AG10803 (cell line): ENCODE measurements at regions not wholly inside any gene's neighbourhood (a gene's known extent, or its start where the extent isn't known, plus 50 kb on each side); places are given as distances from the start of the nearest gene placed in this dataset.

Source experiments
- DNase-seq: peaks from one replicate; pipeline ENCODE4 v3.0.0; 2010; ENCODE audit warnings: low read depth
- H3K4me3 ChIP-seq: 2 replicates; pipeline ENCODE4 v1.5.1; 2011; ENCODE audit warnings: mild to moderate bottlenecking, low read length, control low read depth
- TF ChIP-seq, protein P1 (sequence below): conservative IDR thresholded peaks from 2 replicates; pipeline ENCODE4 v1.5.1; 2011; ENCODE audit warnings: mild to moderate bottlenecking, low read length, control low read depth, inconsistent platforms

DNA sequence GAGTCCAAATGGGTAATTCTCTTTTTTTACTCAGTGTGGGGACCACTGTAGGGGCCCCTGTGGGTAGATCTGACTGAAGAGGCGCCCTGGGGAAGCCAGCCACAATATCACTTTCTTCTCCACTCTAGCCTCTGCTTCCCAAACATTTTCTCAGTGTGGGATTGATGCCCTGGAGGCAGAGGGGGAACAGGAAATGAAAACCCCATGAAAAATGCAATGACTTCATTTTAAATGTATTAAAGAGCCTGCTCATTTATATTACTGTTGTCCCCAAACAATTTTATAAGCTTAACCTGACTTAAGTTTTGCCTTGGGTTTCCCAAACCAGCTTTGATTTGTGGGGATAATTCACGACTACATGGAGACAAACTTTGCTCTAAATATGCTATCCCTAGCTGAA lies 181.9 kb downstream of the C1orf94 start:
- H3K4me3 ChIP-seq: no peak overlapping the region
- DNase-seq: no peak
- TF ChIP-seq, protein P1, sequence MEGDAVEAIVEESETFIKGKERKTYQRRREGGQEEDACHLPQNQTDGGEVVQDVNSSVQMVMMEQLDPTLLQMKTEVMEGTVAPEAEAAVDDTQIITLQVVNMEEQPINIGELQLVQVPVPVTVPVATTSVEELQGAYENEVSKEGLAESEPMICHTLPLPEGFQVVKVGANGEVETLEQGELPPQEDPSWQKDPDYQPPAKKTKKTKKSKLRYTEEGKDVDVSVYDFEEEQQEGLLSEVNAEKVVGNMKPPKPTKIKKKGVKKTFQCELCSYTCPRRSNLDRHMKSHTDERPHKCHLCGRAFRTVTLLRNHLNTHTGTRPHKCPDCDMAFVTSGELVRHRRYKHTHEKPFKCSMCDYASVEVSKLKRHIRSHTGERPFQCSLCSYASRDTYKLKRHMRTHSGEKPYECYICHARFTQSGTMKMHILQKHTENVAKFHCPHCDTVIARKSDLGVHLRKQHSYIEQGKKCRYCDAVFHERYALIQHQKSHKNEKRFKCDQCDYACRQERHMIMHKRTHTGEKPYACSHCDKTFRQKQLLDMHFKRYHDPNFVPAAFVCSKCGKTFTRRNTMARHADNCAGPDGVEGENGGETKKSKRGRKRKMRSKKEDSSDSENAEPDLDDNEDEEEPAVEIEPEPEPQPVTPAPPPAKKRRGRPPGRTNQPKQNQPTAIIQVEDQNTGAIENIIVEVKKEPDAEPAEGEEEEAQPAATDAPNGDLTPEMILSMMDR: no peak

DNA sequence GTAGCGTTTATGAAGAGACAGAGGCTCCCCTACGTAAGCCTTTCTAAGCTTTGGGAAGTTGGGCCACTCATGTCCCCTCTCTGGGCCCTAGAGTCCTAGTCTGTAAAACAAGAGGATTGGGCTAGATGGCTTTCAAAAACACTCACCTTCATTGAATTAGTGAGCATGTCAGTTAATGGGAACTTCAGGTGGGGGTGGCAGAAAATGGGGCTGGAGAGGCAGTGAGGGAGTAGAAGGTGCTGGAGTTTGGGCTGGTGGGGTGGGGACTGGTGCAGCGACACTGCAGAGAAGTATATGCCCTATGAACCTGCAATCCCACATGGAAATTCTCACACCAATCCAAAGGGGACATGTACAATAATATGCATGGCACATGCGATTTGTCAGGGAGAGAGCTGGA lies 182.7 kb downstream of the C1orf94 start:
- no peak overlapping the region for H3K4me3 ChIP-seq
- TF ChIP-seq, protein P1: no peak
- no peak for DNase-seq

DNA sequence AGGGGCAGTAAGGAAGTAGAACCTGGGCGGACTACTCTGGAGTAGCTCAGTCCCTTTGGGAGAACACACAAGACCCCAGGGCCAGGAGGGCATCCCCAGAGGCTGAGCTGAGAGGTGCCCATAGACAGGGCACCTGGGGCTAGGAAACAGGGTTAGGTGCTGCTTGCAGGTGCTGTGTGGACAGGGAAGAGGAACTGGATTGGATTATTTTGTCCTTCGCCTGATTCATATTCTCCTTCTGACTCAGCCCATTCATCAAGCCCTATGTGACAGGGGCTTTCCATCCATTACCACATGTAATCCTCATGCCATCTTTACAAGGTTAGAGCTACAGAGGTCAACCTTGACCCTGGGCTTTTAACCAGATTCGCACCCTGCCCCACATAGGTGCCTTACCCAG lies 183.9 kb downstream of the C1orf94 start:
- no peak overlapping the region for H3K4me3 ChIP-seq
- no peak for DNase-seq
- TF ChIP-seq, protein P1: no peak

DNA sequence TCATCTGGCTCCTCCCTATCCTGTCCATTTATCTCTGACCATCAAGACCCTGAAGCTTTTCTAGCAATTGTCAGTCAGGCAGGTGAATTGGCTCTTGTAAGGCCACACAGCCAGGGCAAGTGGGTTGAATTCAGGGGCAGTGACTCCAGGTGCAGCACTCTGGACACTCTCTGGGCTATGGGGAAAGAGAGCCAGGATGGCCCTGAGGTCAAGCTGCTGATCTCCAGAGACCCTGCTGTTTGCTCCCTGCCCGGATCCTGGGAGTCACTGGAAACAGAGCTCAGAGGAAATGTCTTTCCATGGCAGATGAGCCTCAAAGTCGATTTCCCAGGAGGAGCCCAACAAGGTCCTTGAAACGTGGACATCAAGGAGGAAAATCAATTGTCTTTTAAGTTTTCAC lies 184.4 kb downstream of the C1orf94 start:
- no peak overlapping the region for H3K4me3 ChIP-seq
- TF ChIP-seq, protein P1: no peak
- no peak for DNase-seq

DNA sequence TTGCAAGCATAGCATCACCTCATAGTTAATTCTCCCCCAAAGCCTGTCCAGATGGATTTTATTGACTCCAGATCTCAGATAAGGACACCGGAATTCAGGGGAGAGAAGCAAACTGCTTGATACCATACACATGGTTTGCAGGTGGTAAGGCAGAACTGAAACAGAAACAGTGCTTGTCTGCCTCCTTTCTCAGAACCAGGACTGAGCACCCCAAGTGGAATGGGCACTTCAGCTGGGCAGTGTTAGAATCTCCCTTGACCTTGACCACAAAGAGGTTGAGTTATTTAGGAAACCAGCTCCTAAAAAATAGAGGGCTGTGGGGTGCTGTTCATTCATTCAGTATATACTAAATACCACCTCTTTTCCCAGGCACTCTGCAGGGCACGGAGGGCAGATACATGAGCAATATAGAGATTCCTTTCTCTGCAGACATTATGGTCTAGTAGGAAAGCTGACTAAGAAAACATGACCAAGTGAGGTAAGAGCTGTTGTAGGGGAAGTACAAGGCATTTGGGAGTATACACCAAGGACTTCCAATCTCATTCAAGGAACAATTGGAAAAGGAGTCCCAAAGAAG lies 185.2 kb downstream of the C1orf94 start:
- H3K4me3 ChIP-seq: no peak overlapping the region
- DNase-seq: no peak
- TF ChIP-seq, protein P1: no peak

DNA sequence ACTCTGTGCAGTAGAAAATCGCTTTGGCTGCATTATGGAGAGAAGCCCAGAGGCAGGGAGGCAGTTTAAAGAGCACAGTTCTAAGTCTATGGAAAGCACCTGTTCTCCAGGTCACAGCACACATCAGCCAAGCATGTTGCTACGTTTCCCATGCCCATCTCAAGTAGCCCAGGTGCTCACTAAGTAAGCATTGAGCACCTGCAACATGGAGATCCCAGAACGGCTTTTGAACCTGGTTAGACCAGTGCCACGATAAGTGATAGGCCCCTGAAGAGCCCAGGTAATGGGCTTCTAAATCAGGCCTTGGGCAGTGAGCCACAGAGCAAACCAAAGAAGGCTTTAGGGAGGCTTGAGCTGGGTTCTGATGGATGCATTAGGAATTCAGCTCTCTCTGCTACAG lies 186.2 kb downstream of the C1orf94 start:
- TF ChIP-seq, protein P1: no peak
- DNase-seq: no peak
- H3K4me3 ChIP-seq: no peak overlapping the region

DNA sequence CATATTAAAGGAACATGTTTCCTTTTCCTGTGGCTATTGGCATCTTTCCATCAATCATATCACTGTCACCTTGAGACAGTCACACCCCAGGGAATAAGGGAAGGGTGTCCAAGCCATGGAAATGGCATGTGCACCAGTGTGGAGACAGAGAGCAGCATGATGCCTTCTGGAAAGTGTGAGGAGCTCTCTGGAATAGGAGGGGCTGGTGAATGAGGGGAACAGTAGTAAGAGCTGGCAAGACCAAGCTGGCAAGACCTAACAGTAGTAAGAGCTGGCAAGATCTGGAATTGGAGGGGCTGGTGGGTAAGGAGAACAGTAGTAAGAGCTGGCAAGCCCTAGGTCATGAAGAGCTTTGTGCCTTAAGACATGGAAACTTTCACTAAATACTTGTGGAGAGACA lies 186.7 kb downstream of the C1orf94 start:
- TF ChIP-seq, protein P1: no peak
- DNase-seq: no peak
- no peak overlapping the region for H3K4me3 ChIP-seq
